ENCODE measurements at regions not wholly inside any gene's neighbourhood (a gene's known extent, or its start where the extent isn't known, plus 50 kb on each side); places are given as distances from the start of the nearest gene placed in this dataset.
"Not testable (repeated sequence)": the region's sequence is repeated elsewhere in the genome, so short reads cannot be mapped to it uniquely, and the experiment has no call there.

- not testable (repeated sequence) for DNase-seq (ENCODE audit: low spot score)
These were observed 84.6 kb upstream of the ADRB2 start for GRCh38 chr5:148741766-148742165.

- not testable (repeated sequence) for DNase-seq (ENCODE audit: low spot score)
These were observed 82.0 kb upstream of the ADRB2 start for GRCh38 chr5:148744380-148744779.

GRCh38 chr5:148746826-148747535 is 79.4 kb upstream of the ADRB2 start:
- no peak for DNase-seq (ENCODE audit: low spot score)

- no peak for DNase-seq (ENCODE audit: low spot score)
These were observed 78.9 kb upstream of the ADRB2 start for GRCh38 chr5:148747536-148747906.

- no peak for DNase-seq (ENCODE audit: low spot score)
These were observed 77.6 kb upstream of the ADRB2 start for GRCh38 chr5:148748702-148749392.

GRCh38 chr5:148750614-148751013 is 75.8 kb upstream of the ADRB2 start:
- DNase-seq (ENCODE audit: low spot score) = no peak

- DNase-seq (ENCODE audit: low spot score) = no peak
These were observed 75.4 kb upstream of the ADRB2 start for GRCh38 chr5:148751025-148751424.

GRCh38 chr5:148752375-148752774 is 74.0 kb upstream of the ADRB2 start:
- not testable (repeated sequence) for DNase-seq (ENCODE audit: low spot score)

DNA sequence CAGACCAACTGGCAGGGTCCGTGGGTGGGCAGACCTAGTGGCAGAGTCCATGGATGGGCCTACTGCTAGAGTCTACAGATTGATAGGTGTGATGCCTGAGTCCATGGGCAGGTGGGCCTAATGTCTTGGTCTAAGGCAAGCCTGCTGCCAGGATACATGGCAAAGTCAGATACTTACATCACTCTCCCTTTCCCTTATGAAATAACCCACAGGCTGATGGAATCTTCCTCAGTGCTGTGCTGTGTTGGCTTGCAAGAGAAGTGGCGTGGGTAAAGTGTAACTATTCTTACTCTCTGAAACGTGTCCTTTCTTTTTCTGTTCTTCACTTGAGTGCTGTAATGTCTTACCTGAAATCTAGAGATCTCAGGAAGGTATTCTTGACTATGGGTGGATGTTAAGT is 67.3 kb upstream of the ADRB2 start:
- no peak for DNase-seq (ENCODE audit: low spot score)

DNA sequence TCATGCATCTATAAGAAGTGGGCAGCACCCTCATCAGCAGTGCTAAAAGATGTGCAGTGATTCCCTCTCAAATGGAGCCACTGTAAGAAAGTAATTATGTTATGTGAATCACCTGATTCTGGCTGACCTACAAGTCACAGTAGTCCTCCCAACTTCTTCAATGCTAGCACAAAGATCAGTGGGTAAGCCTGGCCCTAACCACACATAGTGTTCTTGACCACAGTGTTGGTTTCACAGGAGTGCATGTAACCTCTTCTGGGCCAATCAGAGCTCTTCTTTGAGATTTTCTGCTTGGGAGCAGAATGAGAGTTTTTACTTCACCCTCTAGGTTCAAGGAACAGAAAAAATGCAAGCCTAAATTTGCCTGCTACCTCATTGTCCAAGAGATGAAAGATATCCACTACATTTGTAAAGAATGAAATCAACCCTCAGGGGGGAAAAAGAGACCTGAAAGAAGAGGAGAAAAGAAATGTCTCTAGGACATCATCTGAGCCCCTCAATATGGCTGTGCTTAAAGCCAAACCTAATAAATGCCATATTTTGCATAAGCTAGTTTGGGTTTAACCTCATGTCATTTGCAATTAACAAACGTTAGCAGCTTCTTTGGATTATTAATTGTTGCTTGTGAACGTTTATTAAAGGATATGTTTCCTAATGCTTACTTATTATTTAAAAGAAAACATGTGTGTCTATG is 65.3 kb upstream of the ADRB2 start:
- no peak for DNase-seq (ENCODE audit: low spot score)

DNA sequence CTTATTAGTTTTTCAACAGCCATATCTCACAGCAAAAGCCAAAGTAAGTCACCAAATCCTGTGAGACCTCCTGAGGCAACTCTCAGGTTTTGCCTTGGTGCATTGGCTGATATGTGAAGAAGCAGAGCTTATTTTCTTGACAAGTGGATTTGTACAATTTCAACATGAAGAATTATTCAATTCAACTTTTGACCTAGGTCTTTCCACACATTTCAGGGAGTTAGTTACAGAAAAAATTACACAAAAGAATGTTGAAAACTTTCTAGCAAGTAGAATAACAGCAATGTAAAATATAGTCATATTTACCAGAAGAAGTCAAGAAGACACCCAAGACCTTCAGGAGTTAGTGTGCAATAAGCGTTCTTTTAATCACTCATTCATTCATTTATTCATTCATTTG is 62.4 kb upstream of the ADRB2 start:
- DNase-seq (ENCODE audit: low spot score) = no peak

- no peak for DNase-seq (ENCODE audit: low spot score)
These were observed 61.4 kb upstream of the ADRB2 start for GRCh38 chr5:148765061-148765460.

- DNase-seq (ENCODE audit: low spot score) = no peak
These were observed 57.5 kb upstream of the ADRB2 start for GRCh38 chr5:148768806-148769415.

DNA sequence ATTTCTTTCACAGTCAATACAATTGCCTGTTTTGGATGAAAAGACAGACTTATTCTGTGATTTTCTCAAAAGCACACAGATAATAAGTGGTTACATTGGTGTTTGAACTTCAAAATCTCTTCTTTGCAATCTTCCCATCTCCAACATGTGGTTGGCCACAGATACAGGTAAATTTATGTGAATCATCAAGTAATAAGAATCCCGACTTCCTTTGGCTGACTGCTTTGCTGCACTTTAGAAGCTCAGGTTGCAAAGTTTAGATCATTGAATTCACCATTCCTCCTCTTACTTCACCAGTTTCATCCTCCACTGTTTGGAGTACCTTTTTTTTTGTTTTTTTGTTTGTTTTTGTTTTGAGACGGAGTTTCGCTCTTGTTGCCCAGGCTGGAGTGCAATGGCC is 56.5 kb upstream of the ADRB2 start:
- DNase-seq (ENCODE audit: low spot score) = no peak

DNA sequence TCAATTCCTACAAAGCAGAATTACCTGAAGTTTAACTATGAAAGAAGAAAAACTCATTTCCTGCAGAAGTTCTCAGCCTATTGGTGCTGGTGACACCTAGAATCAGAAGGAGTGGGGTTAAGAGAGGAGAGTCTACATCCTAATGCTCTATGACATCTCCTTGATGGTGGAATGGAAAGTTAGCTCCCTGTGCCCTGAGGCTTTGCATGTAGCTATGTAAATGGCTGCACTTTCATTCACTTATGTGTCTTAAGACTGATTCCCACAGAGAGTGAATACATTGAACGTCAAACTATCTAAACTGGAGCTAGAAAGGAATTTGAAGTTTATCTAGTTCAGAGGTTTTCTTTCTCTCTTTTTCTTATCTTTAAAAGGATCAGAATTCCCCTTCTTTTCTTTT is 52.1 kb upstream of the ADRB2 start:
- no peak for DNase-seq (ENCODE audit: low spot score)

GRCh38 chr5:148776261-148776660 is 50.1 kb upstream of the ADRB2 start:
- DNase-seq (ENCODE audit: low spot score) = no peak

All from ecto neural progenitor cell (in vitro differentiated cells).